ENCODE measurements at regions not wholly inside any gene's neighbourhood (a gene's known extent, or its start where the extent isn't known, plus 50 kb on each side); places are given as distances from the start of the nearest gene placed in this dataset.

GRCh38 chr17:13421581-13422130 lies 180.1 kb downstream of the HS3ST3A1 start:
- no peak for TF ChIP-seq TAF1 (IDR thresholded peaks at IDR 0.05; ENCODE audit: borderline replicate concordance, insufficient read depth, low read length)
- TF ChIP-seq REST (IDR thresholded peaks at IDR 0.05; ENCODE audit: insufficient read depth in 1 of 2, low read depth in 2 of 2, low read length in 2 of 2): no peak
- TF ChIP-seq POLR2AphosphoS5 (IDR thresholded peaks at IDR 0.05; ENCODE audit: low read depth, low read length): no peak
- no peak for TF ChIP-seq FOXP2 (optimal IDR thresholded peaks at IDR 0.05; ENCODE audit: borderline replicate concordance, extremely low read depth, extremely low read length, insufficient read depth)
- no peak for TF ChIP-seq SIN3A (IDR thresholded peaks at IDR 0.05; ENCODE audit: borderline replicate concordance, insufficient read depth, low read length)
